GM23248 (cell line): ENCODE measurements at regions not wholly inside any gene's neighbourhood (a gene's known extent, or its start where the extent isn't known, plus 50 kb on each side); places are given as distances from the start of the nearest gene placed in this dataset.

Experiments used
- EZH2 ChIP-seq: fragments of 200-600 bp; sonication (generic); IDR thresholded peaks from 2 replicates; pipeline ENCODE4 v1.6.1; 2018; ENCODE audit warnings: antibody characterized with exemption, mild to moderate bottlenecking; ENCODE audit not compliant: insufficient read depth, poor library complexity, severe bottlenecking
- EZH2phosphoT487 ChIP-seq: fragments of 200-600 bp; sonication (generic); IDR thresholded peaks from 2 replicates; pipeline ENCODE4 v1.6.1; 2018; ENCODE audit warnings: antibody characterized with exemption, moderate library complexity, mild to moderate bottlenecking, low read depth; ENCODE audit not compliant: insufficient read depth

DNA sequence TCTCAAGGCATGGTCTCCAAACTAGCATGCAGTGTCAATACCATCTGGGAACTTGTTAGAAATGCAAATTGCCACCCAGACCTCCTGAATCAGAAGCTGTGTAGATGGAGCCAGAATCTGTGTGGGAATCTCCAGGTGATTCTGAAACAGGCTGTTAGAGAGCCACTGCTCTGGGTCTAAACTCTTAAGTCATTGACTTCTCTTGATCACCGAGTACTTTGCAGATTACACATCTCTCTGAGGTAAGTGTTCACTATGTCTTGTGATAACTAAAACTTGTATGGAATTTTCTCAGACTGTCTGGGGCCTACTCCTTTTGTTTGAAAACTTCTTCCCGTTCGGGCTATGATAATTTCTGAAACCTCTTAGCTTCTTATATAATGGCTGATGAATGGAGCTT, 315.6 kb downstream of the EDEM1 start:
- no peak for TF ChIP-seq EZH2phosphoT487
- no peak for TF ChIP-seq EZH2
